Heart left ventricle (tissue), 13 donors: ENCODE measurements at regions not wholly inside any gene's neighbourhood (a gene's known extent, or its start where the extent isn't known, plus 50 kb on each side); places are given as distances from the start of the nearest gene placed in this dataset.

Experiments used
- CTCF ChIP-seq, 12 donors: fragments of 200-600 bp; sonication (generic) in 4 of 12; IDR thresholded peaks; one replicate each; pipeline versions ENCODE4 v1.5.0 to v1.8.0; 2018 to 2022; ENCODE audit warnings: antibody characterized with exemption in 12 of 12, mild to moderate bottlenecking in 5 of 12
- POLR2A ChIP-seq, 2 donors: fragments of 450-650 bp; IDR thresholded peaks; one replicate each; pipeline ENCODE4 v1.6.1; 2017; ENCODE audit warnings: antibody characterized with exemption in 2 of 2, mild to moderate bottlenecking in 2 of 2, moderate library complexity in 2 of 2
- donor health status: ischemic (EF 13 %, LVEDD 7.1; RV severe dilation, severe dysfunction).
- donor health status: DM: no; HTN: yes; CAD: no.
- donor health status: DM: no; HTN: no; CAD: no.
- donor health status: ischemic (EF 25% LVEDD 6.9; RV normal size, moderate dysfunction).
- donor health status: ischemic (EF 25% LVEDD 5.7; RV mildly dilated, moderate dysfunction).
- donor health status: ischemic (EF 35%, LVEDD 5.7; RV mildly dilated, moderate dysfunction).
- donor health status: nonischemic (EF 11% LVEDD 7.7; RV severe dilation, severe dysfunction).
- donor health status: DM: yes; HTN: yes; CAD: no.
- donor health status: PGD.
- donor health status: ischemic (EF 29% LVEDD 5.4; RV normal size, mild dysfunction).
- donor health status: nonischemic (EF 23%, LVEDD 6.1; RV moderate dilation, normal function).

DNA sequence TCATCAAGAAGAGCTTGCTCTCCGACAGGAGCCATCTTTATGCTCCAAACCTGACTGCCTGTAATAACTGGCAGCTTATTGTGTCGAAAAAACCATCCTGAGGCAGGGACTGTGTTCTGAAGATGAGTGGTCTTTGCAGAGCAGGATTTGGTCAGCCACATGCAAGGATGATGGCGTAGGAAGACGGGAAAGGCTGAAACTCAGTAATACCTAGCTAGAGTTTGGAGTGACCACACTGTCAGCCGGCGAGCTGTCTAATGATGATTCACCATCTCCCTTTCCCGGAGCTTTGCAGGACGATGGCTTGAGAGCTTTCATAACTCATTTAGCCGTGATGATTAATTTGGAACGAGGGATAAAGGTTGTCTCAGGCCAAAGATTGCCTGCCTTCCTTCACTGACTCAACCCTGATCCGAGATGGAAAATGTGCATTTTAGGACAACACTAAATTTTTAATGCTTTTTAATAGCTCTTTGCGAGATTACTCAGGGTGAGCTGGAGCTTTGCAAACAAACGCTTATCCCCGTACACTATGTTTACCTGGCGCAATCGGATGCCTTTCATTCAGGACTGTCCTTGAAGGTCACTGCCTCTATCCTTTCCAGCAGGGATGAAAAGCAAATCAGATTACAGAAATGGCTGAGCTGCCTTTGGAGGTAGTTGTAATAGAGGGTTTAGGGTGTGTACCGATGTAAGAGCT lies 288.5 kb downstream of the ASMT start:
- no peak for TF ChIP-seq CTCF (IDR thresholded peaks at IDR 0.05)
- no peak for TF ChIP-seq POLR2A (IDR thresholded peaks at IDR 0.05)
